HCT116 (cell line): ENCODE measurements at regions not wholly inside any gene's neighbourhood (a gene's known extent, or its start where the extent isn't known, plus 50 kb on each side); places are given as distances from the start of the nearest gene placed in this dataset.

Experiments used
- ATAC-seq: fragments of 200-7000 bp; cut with Tn5 transposase; 2 replicates; pipeline ENCODE4 v1.9.1; 2020; ENCODE audit warnings: mild to moderate bottlenecking, moderate library complexity
- BruUV-seq: library from RNA; stranded (reverse); fragments of 400-500 nt; replicated peaks from 2 replicates; lab custom pipeline; 2021; lab: Mats Ljungman, UMichigan
- CTCF ChIA-PET: fragments of 300-600 bp; sonication (Branson Sonifier 250); formaldehyde crosslinking; loops from one replicate; lab custom pipeline; 2021; ENCODE audit warnings: antibody characterized with exemption; lab: Charles Lee
- POLR2A ChIA-PET: fragments of 300-600, 350-600 bp; sonication (Branson Sonifier 250); formaldehyde crosslinking; loops from one replicate; lab custom pipeline; 2021; ENCODE audit warnings: antibody characterized with exemption; lab: Charles Lee
- RAD21 ChIA-PET, 2 experiments: fragments of 300-600 bp; sonication (Branson Sonifier 250); formaldehyde crosslinking; loops; one replicate each; lab custom pipeline; 2023; ENCODE audit warnings: low total read pairs in 2 of 2; ENCODE audit not compliant: uncharacterized antibody in 2 of 2, unreplicated experiment in 2 of 2, low non-redundant PET in 1 of 2; lab: Charles Lee
- DNase-seq: peaks from one replicate; pipeline ENCODE4 v3.0.0-alpha.2; 2010; ENCODE audit warnings: low read depth, low spot score
- H2AFZ ChIP-seq: fragments of 200-600 bp; shearing (Covaris generic), sonication (generic); 2 replicates; pipeline ENCODE4 v1.6.1; 2017; ENCODE audit warnings: low read depth, mixed run types, mixed read lengths, antibody characterized with exemption, low read length; ENCODE audit not compliant: poor library complexity, severe bottlenecking
- H3K27ac ChIP-seq: 2 replicates; pipeline ENCODE4 v1.5.1; 2012; ENCODE audit warnings: low read depth, low read length
- H3K27me3 ChIP-seq: fragments of 200-600 bp; sonication (generic); 2 replicates; pipeline ENCODE4 v1.6.1; 2016; ENCODE audit warnings: mixed run types, low read length, mixed read lengths; ENCODE audit not compliant: insufficient read depth
- H3K36me3 ChIP-seq, 2 experiments: fragments of 200-500 bp in 1 of 2; fragments of 200-600 bp in 1 of 2; sonication (Bioruptor generic) in 1 of 2; sonication (generic) in 1 of 2; 2 replicates each; pipeline versions ENCODE4 v1.5.1 to v1.6.1; 2014 to 2016; ENCODE audit warnings: low read length in 2 of 2, inconsistent platforms in 1 of 2, mixed read lengths in 1 of 2, mixed run types in 1 of 2; ENCODE audit not compliant: insufficient read depth in 2 of 2, control insufficient read depth in 1 of 2
- H3K4me1 ChIP-seq, 2 experiments: fragments of 200-600 bp in 1 of 2; sonication (generic) in 1 of 2; 2 replicates each; pipeline versions ENCODE4 v1.5.1 to v1.6.1; 2012 to 2017; ENCODE audit warnings: low read length in 2 of 2, inconsistent platforms in 1 of 2, mild to moderate bottlenecking in 1 of 2, mixed read lengths in 1 of 2, mixed run types in 1 of 2, moderate library complexity in 1 of 2; ENCODE audit not compliant: insufficient read depth in 2 of 2, control insufficient read depth in 1 of 2
- H3K4me2 ChIP-seq: fragments of 200-600 bp; sonication (generic); 2 replicates; pipeline ENCODE4 v1.6.1; 2017; ENCODE audit warnings: mixed run types, low read length, mixed read lengths
- H3K4me3 ChIP-seq, 2 experiments: fragments of 200-600 bp in 1 of 2; sonication (generic) in 1 of 2; replicated peaks in 1 of 2; 2 replicates each; pipeline ENCODE4 v1.5.1; 2011 to 2016; ENCODE audit warnings: low read length in 2 of 2, control low read depth in 1 of 2, low read depth in 1 of 2, mild to moderate bottlenecking in 1 of 2, mixed read lengths in 1 of 2, mixed run types in 1 of 2
- H3K79me2 ChIP-seq: fragments of 200-600 bp; sonication (generic); 2 replicates; pipeline ENCODE4 v1.6.1; 2017; ENCODE audit warnings: mild to moderate bottlenecking, mixed run types, low read length, moderate library complexity, mixed read lengths; ENCODE audit not compliant: insufficient read depth
- H3K9ac ChIP-seq: fragments of 200-600 bp; sonication (generic); 2 replicates; pipeline ENCODE4 v1.6.1; 2016; ENCODE audit warnings: low read length, mixed read lengths
- H3K9me2 ChIP-seq: fragments of 200-600 bp; sonication (generic), shearing (Covaris generic); 2 replicates; pipeline ENCODE4 v1.6.1; 2017; ENCODE audit warnings: mixed run types, mild to moderate bottlenecking, moderate library complexity; ENCODE audit not compliant: insufficient read depth
- H3K9me3 ChIP-seq, 2 experiments: fragments of 200-500 bp in 1 of 2; fragments of 200-600 bp in 1 of 2; sonication (Bioruptor generic) in 1 of 2; sonication (generic) in 1 of 2; 2 replicates each; pipeline ENCODE4 v1.6.1; 2014 to 2017; ENCODE audit warnings: low read length in 2 of 2, mixed read lengths in 2 of 2, inconsistent platforms in 1 of 2, low read depth in 1 of 2, mild to moderate bottlenecking in 1 of 2, mixed run types in 1 of 2, moderate library complexity in 1 of 2; ENCODE audit not compliant: control insufficient read depth in 1 of 2, insufficient read depth in 1 of 2
- H4K20me1 ChIP-seq: fragments of 200-600 bp; sonication (generic), shearing (Covaris generic); 2 replicates; pipeline ENCODE4 v1.6.1; 2017; ENCODE audit warnings: mixed run types, mild to moderate bottlenecking, moderate library complexity; ENCODE audit not compliant: insufficient read depth
- ATF3 ChIP-seq: IDR thresholded peaks from 2 replicates; pipeline ENCODE4 v1.6.1; 2012
- CBX3 ChIP-seq: IDR thresholded peaks from 2 replicates; pipeline ENCODE4 v1.6.1; 2012; ENCODE audit warnings: low read depth
- CEBPB ChIP-seq: IDR thresholded peaks from 2 replicates; pipeline ENCODE4 v1.6.1; 2012; ENCODE audit warnings: low read depth
- EGR1 ChIP-seq: IDR thresholded peaks from 2 replicates; pipeline ENCODE4 v1.6.1; 2012; ENCODE audit warnings: low read depth
- ELF1 ChIP-seq: IDR thresholded peaks from 2 replicates; pipeline ENCODE4 v1.6.1; 2012; ENCODE audit warnings: low read depth, borderline replicate concordance
- FOSL1 ChIP-seq: IDR thresholded peaks from 2 replicates; pipeline ENCODE4 v1.6.1; 2012; ENCODE audit warnings: low read depth
- JUND ChIP-seq: IDR thresholded peaks from 2 replicates; pipeline ENCODE4 v1.6.1; 2012
- MAX ChIP-seq: IDR thresholded peaks from 2 replicates; pipeline ENCODE4 v1.6.1; 2012
- POLR2A ChIP-seq: IDR thresholded peaks from 2 replicates; pipeline ENCODE4 v1.7.0; 2011; ENCODE audit warnings: borderline replicate concordance; ENCODE audit not compliant: insufficient read depth, insufficient read length; ENCODE audit errors: extremely low read depth
- POLR2AphosphoS5 ChIP-seq: IDR thresholded peaks from 2 replicates; pipeline ENCODE4 v1.6.1; 2011; ENCODE audit warnings: mild to moderate bottlenecking, low read depth, low read length, moderate library complexity
- RAD21 ChIP-seq: IDR thresholded peaks from 2 replicates; pipeline ENCODE4 v1.6.1; 2012; ENCODE audit warnings: low read depth, mild to moderate bottlenecking
- SIN3A ChIP-seq: IDR thresholded peaks from 2 replicates; pipeline ENCODE4 v1.6.1; 2012; ENCODE audit warnings: low read depth
- SP1 ChIP-seq: IDR thresholded peaks from 2 replicates; pipeline ENCODE4 v1.6.1; 2012; ENCODE audit warnings: low read depth
- TCF7L2 ChIP-seq: IDR thresholded peaks from 2 replicates; pipeline ENCODE4 v1.7.0; 2011; ENCODE audit warnings: borderline replicate concordance, inconsistent platforms; ENCODE audit not compliant: insufficient read depth, insufficient read length; ENCODE audit errors: extremely low read depth
- YY1 ChIP-seq: IDR thresholded peaks from 2 replicates; pipeline ENCODE4 v1.6.1; 2011; ENCODE audit warnings: low read length, low read depth, moderate library complexity, mild to moderate bottlenecking; ENCODE audit not compliant: insufficient replicate concordance; ENCODE audit errors: extremely low read depth
- ZFX ChIP-seq: fragments of 450-650 bp; IDR thresholded peaks from 2 replicates; pipeline ENCODE4 v1.6.1; 2017
- ZNF274 ChIP-seq: fragments of 200-500 bp; sonication (Bioruptor generic); IDR thresholded peaks from 2 replicates; pipeline ENCODE4 v1.6.1; 2014; ENCODE audit warnings: mild to moderate bottlenecking, low read depth, low read length, inconsistent platforms
- intact Hi-C: fragments of 100-400 bp; cut with micrococcal nuclease; formaldehyde crosslinking; loops from 2 replicates; pipeline ENCODE4 v1.10.0; 2022
- TF ChIP-seq, protein P1 (sequence below): IDR thresholded peaks from 2 replicates; pipeline ENCODE4 v1.6.1; 2011; ENCODE audit warnings: mild to moderate bottlenecking, low read length, moderate library complexity; ENCODE audit not compliant: insufficient replicate concordance; ENCODE audit errors: extremely low read depth

DNA sequence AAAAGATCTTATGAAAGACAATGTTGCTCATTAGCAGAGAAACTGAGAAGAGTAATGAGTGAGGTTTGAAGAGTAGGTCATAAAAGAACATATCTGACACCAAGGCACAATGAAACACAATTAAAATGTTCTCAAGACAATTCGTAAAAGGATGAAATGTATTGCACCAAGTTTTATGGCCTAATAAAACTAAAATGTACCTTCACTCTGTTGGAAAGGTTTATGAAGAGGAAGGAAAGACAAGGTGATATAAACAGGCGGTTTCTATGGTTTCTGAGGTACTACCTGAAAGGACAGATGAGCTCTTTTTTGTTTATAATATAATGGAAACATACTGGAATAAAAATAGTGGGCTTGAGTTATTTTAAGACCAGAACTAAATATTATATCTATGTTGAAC, 821.3 kb downstream of the TAF11L14 start:
- H3K9ac ChIP-seq: no peak overlapping the region
- H3K9me3 ChIP-seq: peaks cover 6 to 27% of the 10 kb centered on the region in 2 experiments; a peak in 2 of 4 replicates
- no peak overlapping the region for H3K4me3 ChIP-seq
- no peaks in the 10 kb centered on the region for H4K20me1 ChIP-seq
- no peaks in the 10 kb centered on the region for H3K27me3 ChIP-seq
- ATAC-seq (no peak), DNase-seq (no peak)
- no TSS peak for BruUV-seq
- no peaks in the 10 kb centered on the region for H3K79me2 ChIP-seq
- CTCF ChIA-PET: no interaction called here
- no peak overlapping the region for H3K4me2 ChIP-seq
- no peaks in the 10 kb centered on the region for H3K4me1 ChIP-seq
- RAD21 ChIA-PET: no interaction called here
- H2AFZ ChIP-seq: no peak overlapping the region
- intact Hi-C loops: no loop called here
- POLR2A ChIA-PET: no interaction called here
- no peak for TF ChIP-seq TCF7L2
- TF ChIP-seq POLR2A: no peak
- TF ChIP-seq ELF1: no peak
- TF ChIP-seq, protein P1, sequence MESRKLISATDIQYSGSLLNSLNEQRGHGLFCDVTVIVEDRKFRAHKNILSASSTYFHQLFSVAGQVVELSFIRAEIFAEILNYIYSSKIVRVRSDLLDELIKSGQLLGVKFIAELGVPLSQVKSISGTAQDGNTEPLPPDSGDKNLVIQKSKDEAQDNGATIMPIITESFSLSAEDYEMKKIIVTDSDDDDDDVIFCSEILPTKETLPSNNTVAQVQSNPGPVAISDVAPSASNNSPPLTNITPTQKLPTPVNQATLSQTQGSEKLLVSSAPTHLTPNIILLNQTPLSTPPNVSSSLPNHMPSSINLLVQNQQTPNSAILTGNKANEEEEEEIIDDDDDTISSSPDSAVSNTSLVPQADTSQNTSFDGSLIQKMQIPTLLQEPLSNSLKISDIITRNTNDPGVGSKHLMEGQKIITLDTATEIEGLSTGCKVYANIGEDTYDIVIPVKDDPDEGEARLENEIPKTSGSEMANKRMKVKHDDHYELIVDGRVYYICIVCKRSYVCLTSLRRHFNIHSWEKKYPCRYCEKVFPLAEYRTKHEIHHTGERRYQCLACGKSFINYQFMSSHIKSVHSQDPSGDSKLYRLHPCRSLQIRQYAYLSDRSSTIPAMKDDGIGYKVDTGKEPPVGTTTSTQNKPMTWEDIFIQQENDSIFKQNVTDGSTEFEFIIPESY: no peak
- no peak for TF ChIP-seq CEBPB
- TF ChIP-seq POLR2AphosphoS5: no peak
- TF ChIP-seq ATF3: no peak
- TF ChIP-seq ZFX: no peak
- TF ChIP-seq JUND: no peak
- TF ChIP-seq SIN3A: no peak
- no peak for TF ChIP-seq SP1
- no peak for TF ChIP-seq RAD21
- TF ChIP-seq CBX3: no peak
- TF ChIP-seq EGR1: no peak
- no peak for TF ChIP-seq FOSL1
- TF ChIP-seq YY1: no peak
- no peak for TF ChIP-seq ZNF274
- TF ChIP-seq MAX: no peak
- no peak overlapping the region for H3K27ac ChIP-seq
- no peaks in the 10 kb centered on the region for H3K36me3 ChIP-seq
- no peaks in the 10 kb centered on the region for H3K9me2 ChIP-seq
